ENCODE measurements at regions not wholly inside any gene's neighbourhood (a gene's known extent, or its start where the extent isn't known, plus 50 kb on each side); places are given as distances from the start of the nearest gene placed in this dataset.

- Histone ChIP-seq H3K27me3 (replicated peaks in 2 of 5; ENCODE audit: control insufficient read depth in 4 of 5, insufficient read depth in 5 of 5, low read length in 4 of 5) (no peaks in the 10 kb centered on the region), H3K36me3 (ENCODE audit: control insufficient read depth in 4 of 4, insufficient read depth in 4 of 4, low read length in 3 of 4) (no peaks in the 10 kb centered on the region), H3K4me1 (ENCODE audit: control extremely low read depth in 1 of 4, control insufficient read depth in 4 of 4, insufficient read depth in 4 of 4, low read length in 3 of 4) (no peaks in the 10 kb centered on the region), H3K27ac (ENCODE audit: insufficient read depth in 1 of 2, low read depth in 1 of 2, low read length in 2 of 2, poor library complexity in 1 of 2, severe bottlenecking in 2 of 2) (no peak overlapping the region), H3K9me3 (ENCODE audit: control extremely low read depth in 1 of 5, control insufficient read depth in 4 of 5, insufficient read depth in 2 of 5, low read depth in 1 of 5, low read length in 4 of 5) (peaks cover 0 to 2% (median 0%) of the 10 kb centered on the region in 5 experiments), H3K4me3 (ENCODE audit: control insufficient read depth in 1 of 7, extremely low read depth in 1 of 7, insufficient read depth in 4 of 7, low read depth in 2 of 7, low read length in 6 of 7) (no peak overlapping the region)
- CTCF ChIA-PET, result no interaction called here
- DNase-seq, result no peak
- WGBS (ENCODE audit: insufficient coverage), result 63% methylated on average over 2 of the region's 5 CpGs
- POLR2A ChIA-PET, result no interaction called here
Observed at GRCh38 chr18:40049716-40050115, 1905.3 kb upstream of the PIK3C3 start.

GRCh38 chr18:40048886-40049650 is 1906.0 kb upstream of the PIK3C3 start:
- ChIA-PET POLR2A (no interaction called here), CTCF (no interaction called here)
- 94% methylated on average over 7 of the region's 17 CpGs for WGBS (ENCODE audit: insufficient coverage)

GRCh38 chr18:40048253-40048652 is 1906.8 kb upstream of the PIK3C3 start:
- ChIA-PET POLR2A (no interaction called here), CTCF (no interaction called here)
- WGBS (ENCODE audit: insufficient coverage), result 100% methylated on average over 2 of the region's 2 CpGs
- H3K4me1 ChIP-seq (ENCODE audit: control extremely low read depth in 1 of 4, control insufficient read depth in 4 of 4, insufficient read depth in 4 of 4, low read length in 3 of 4), result no peaks in the 10 kb centered on the region
- H3K9me3 ChIP-seq (ENCODE audit: control extremely low read depth in 1 of 5, control insufficient read depth in 4 of 5, insufficient read depth in 2 of 5, low read depth in 1 of 5, low read length in 4 of 5), result peaks cover 0 to 2% (median 0%) of the 10 kb centered on the region in 5 experiments
- no peak for DNase-seq
- no peak overlapping the region for H3K4me3 ChIP-seq (ENCODE audit: control insufficient read depth in 1 of 7, extremely low read depth in 1 of 7, insufficient read depth in 4 of 7, low read depth in 2 of 7, low read length in 6 of 7)
- no peaks in the 10 kb centered on the region for H3K27me3 ChIP-seq (replicated peaks in 2 of 5; ENCODE audit: control insufficient read depth in 4 of 5, insufficient read depth in 5 of 5, low read length in 4 of 5)
- H3K36me3 ChIP-seq (ENCODE audit: control insufficient read depth in 4 of 4, insufficient read depth in 4 of 4, low read length in 3 of 4), result no peaks in the 10 kb centered on the region
- no peak overlapping the region for H3K27ac ChIP-seq (ENCODE audit: insufficient read depth in 1 of 2, low read depth in 1 of 2, low read length in 2 of 2, poor library complexity in 1 of 2, severe bottlenecking in 2 of 2)

More at GRCh38 chr18:40048886-40049650, 1906.0 kb upstream of the PIK3C3 start:
- Histone ChIP-seq H3K4me1 (ENCODE audit: control extremely low read depth in 1 of 4, control insufficient read depth in 4 of 4, insufficient read depth in 4 of 4, low read length in 3 of 4) (no peaks in the 10 kb centered on the region), H3K36me3 (ENCODE audit: control insufficient read depth in 4 of 4, insufficient read depth in 4 of 4, low read length in 3 of 4) (no peaks in the 10 kb centered on the region), H3K9me3 (ENCODE audit: control extremely low read depth in 1 of 5, control insufficient read depth in 4 of 5, insufficient read depth in 2 of 5, low read depth in 1 of 5, low read length in 4 of 5) (peaks cover 0 to 2% (median 0%) of the 10 kb centered on the region in 5 experiments), H3K27me3 (replicated peaks in 2 of 5; ENCODE audit: control insufficient read depth in 4 of 5, insufficient read depth in 5 of 5, low read length in 4 of 5) (no peaks in the 10 kb centered on the region), H3K4me3 (ENCODE audit: control insufficient read depth in 1 of 7, extremely low read depth in 1 of 7, insufficient read depth in 4 of 7, low read depth in 2 of 7, low read length in 6 of 7) (no peak overlapping the region), H3K27ac (ENCODE audit: insufficient read depth in 1 of 2, low read depth in 1 of 2, low read length in 2 of 2, poor library complexity in 1 of 2, severe bottlenecking in 2 of 2) (no peak overlapping the region)
- DNase-seq, result no peak

- DNase-seq, result no peak
- POLR2A ChIA-PET, result no interaction called here
- no peaks in the 10 kb centered on the region for H3K36me3 ChIP-seq (ENCODE audit: control insufficient read depth in 4 of 4, insufficient read depth in 4 of 4, low read length in 3 of 4)
- no peak overlapping the region for H3K27ac ChIP-seq (ENCODE audit: insufficient read depth in 1 of 2, low read depth in 1 of 2, low read length in 2 of 2, poor library complexity in 1 of 2, severe bottlenecking in 2 of 2)
- H3K4me1 ChIP-seq (ENCODE audit: control extremely low read depth in 1 of 4, control insufficient read depth in 4 of 4, insufficient read depth in 4 of 4, low read length in 3 of 4), result no peaks in the 10 kb centered on the region
- CTCF ChIA-PET, result interaction anchor here (1.4 kb wide), 1 partner anchor 12 kb away, joined by 4 read pairs; no protein-coding TSS in a partner anchor
- H3K27me3 ChIP-seq (replicated peaks in 2 of 5; ENCODE audit: control insufficient read depth in 4 of 5, insufficient read depth in 5 of 5, low read length in 4 of 5), result no peaks in the 10 kb centered on the region
- peaks cover 0 to 2% (median 0%) of the 10 kb centered on the region in 5 experiments for H3K9me3 ChIP-seq (ENCODE audit: control extremely low read depth in 1 of 5, control insufficient read depth in 4 of 5, insufficient read depth in 2 of 5, low read depth in 1 of 5, low read length in 4 of 5)
- WGBS (ENCODE audit: insufficient coverage), result 86% methylated on average over 2 of the region's 3 CpGs
- H3K4me3 ChIP-seq (ENCODE audit: control insufficient read depth in 1 of 7, extremely low read depth in 1 of 7, insufficient read depth in 4 of 7, low read depth in 2 of 7, low read length in 6 of 7), result no peak overlapping the region
Observed at GRCh38 chr18:40046596-40046995, 1908.4 kb upstream of the PIK3C3 start.

- Histone ChIP-seq H3K9me3 (ENCODE audit: control extremely low read depth in 1 of 5, control insufficient read depth in 4 of 5, insufficient read depth in 2 of 5, low read depth in 1 of 5, low read length in 4 of 5) (no peaks in the 10 kb centered on the region), H3K36me3 (ENCODE audit: control insufficient read depth in 4 of 4, insufficient read depth in 4 of 4, low read length in 3 of 4) (no peaks in the 10 kb centered on the region), H3K4me1 (ENCODE audit: control extremely low read depth in 1 of 4, control insufficient read depth in 4 of 4, insufficient read depth in 4 of 4, low read length in 3 of 4) (no peaks in the 10 kb centered on the region), H3K4me3 (ENCODE audit: control insufficient read depth in 1 of 7, extremely low read depth in 1 of 7, insufficient read depth in 4 of 7, low read depth in 2 of 7, low read length in 6 of 7) (no peak overlapping the region), H3K27ac (ENCODE audit: insufficient read depth in 1 of 2, low read depth in 1 of 2, low read length in 2 of 2, poor library complexity in 1 of 2, severe bottlenecking in 2 of 2) (no peak overlapping the region), H3K27me3 (replicated peaks in 2 of 5; ENCODE audit: control insufficient read depth in 4 of 5, insufficient read depth in 5 of 5, low read length in 4 of 5) (no peaks in the 10 kb centered on the region)
- CTCF ChIA-PET, result no interaction called here
- 53% methylated on average over 7 of the region's 8 CpGs for WGBS (ENCODE audit: insufficient coverage)
- POLR2A ChIA-PET, result no interaction called here
- no peak for DNase-seq
Observed at GRCh38 chr18:40041951-40042350, 1913.1 kb upstream of the PIK3C3 start.

GRCh38 chr18:40040574-40040973 is 1914.5 kb upstream of the PIK3C3 start:
- Histone ChIP-seq H3K4me3 (ENCODE audit: control insufficient read depth in 1 of 7, extremely low read depth in 1 of 7, insufficient read depth in 4 of 7, low read depth in 2 of 7, low read length in 6 of 7) (no peak overlapping the region), H3K9me3 (ENCODE audit: control extremely low read depth in 1 of 5, control insufficient read depth in 4 of 5, insufficient read depth in 2 of 5, low read depth in 1 of 5, low read length in 4 of 5) (no peaks in the 10 kb centered on the region), H3K27ac (ENCODE audit: insufficient read depth in 1 of 2, low read depth in 1 of 2, low read length in 2 of 2, poor library complexity in 1 of 2, severe bottlenecking in 2 of 2) (no peak overlapping the region), H3K27me3 (replicated peaks in 2 of 5; ENCODE audit: control insufficient read depth in 4 of 5, insufficient read depth in 5 of 5, low read length in 4 of 5) (no peaks in the 10 kb centered on the region), H3K36me3 (ENCODE audit: control insufficient read depth in 4 of 4, insufficient read depth in 4 of 4, low read length in 3 of 4) (no peaks in the 10 kb centered on the region), H3K4me1 (ENCODE audit: control extremely low read depth in 1 of 4, control insufficient read depth in 4 of 4, insufficient read depth in 4 of 4, low read length in 3 of 4) (no peaks in the 10 kb centered on the region)
- DNase-seq, result no peak
- POLR2A ChIA-PET, result no interaction called here
- CTCF ChIA-PET, result no interaction called here
- 90% methylated on average over 3 of the region's 4 CpGs for WGBS (ENCODE audit: insufficient coverage)

- H3K36me3 ChIP-seq (ENCODE audit: control insufficient read depth in 4 of 4, insufficient read depth in 4 of 4, low read length in 3 of 4), result no peaks in the 10 kb centered on the region
- no peaks in the 10 kb centered on the region for H3K27me3 ChIP-seq (replicated peaks in 2 of 5; ENCODE audit: control insufficient read depth in 4 of 5, insufficient read depth in 5 of 5, low read length in 4 of 5)
- ChIA-PET POLR2A (no interaction called here), CTCF (no interaction called here)
- no peak for DNase-seq
- no peak overlapping the region for H3K4me3 ChIP-seq (ENCODE audit: control insufficient read depth in 1 of 7, extremely low read depth in 1 of 7, insufficient read depth in 4 of 7, low read depth in 2 of 7, low read length in 6 of 7)
- no peaks in the 10 kb centered on the region for H3K4me1 ChIP-seq (ENCODE audit: control extremely low read depth in 1 of 4, control insufficient read depth in 4 of 4, insufficient read depth in 4 of 4, low read length in 3 of 4)
- 96% methylated on average over 4 of the region's 6 CpGs for WGBS (ENCODE audit: insufficient coverage)
- H3K9me3 ChIP-seq (ENCODE audit: control extremely low read depth in 1 of 5, control insufficient read depth in 4 of 5, insufficient read depth in 2 of 5, low read depth in 1 of 5, low read length in 4 of 5), result no peaks in the 10 kb centered on the region
- no peak overlapping the region for H3K27ac ChIP-seq (ENCODE audit: insufficient read depth in 1 of 2, low read depth in 1 of 2, low read length in 2 of 2, poor library complexity in 1 of 2, severe bottlenecking in 2 of 2)
Observed at GRCh38 chr18:40037356-40037755, 1917.7 kb upstream of the PIK3C3 start.
